GM21423 (cell line): ENCODE measurements at regions not wholly inside any gene's neighbourhood (a gene's known extent, or its start where the extent isn't known, plus 50 kb on each side); places are given as distances from the start of the nearest gene placed in this dataset.
"Not testable (repeated sequence)": the region's sequence is repeated elsewhere in the genome, so short reads cannot be mapped to it uniquely, and the experiment has no call there.

ENCODE experiments used
- ATAC-seq: cut with Tn5 transposase; IDR thresholded peaks from one replicate; pipeline ENCODE4 v1.9.1; 2021; ENCODE audit warnings: mild to moderate bottlenecking, moderate library complexity; ENCODE audit not compliant: unreplicated experiment

DNA sequence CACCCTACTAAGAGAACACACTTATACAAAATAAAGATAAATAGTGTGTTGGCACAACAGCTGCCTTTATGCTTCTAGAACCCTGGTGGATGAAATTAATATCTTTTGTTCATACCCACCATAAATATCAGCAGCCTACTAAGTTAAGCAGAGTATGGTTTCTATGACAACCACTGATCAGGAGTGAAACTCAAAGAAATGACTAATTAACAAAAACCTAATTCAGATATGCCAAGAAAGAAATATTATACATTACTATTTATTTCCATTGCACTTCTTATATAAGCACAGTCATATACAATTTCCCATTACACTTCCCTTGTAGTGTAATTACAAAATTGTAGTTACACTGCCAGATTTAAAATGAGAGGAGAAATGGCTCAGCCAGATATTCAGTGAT lies 164.1 kb upstream of the CDKN3 start:
- no peak for ATAC-seq

DNA sequence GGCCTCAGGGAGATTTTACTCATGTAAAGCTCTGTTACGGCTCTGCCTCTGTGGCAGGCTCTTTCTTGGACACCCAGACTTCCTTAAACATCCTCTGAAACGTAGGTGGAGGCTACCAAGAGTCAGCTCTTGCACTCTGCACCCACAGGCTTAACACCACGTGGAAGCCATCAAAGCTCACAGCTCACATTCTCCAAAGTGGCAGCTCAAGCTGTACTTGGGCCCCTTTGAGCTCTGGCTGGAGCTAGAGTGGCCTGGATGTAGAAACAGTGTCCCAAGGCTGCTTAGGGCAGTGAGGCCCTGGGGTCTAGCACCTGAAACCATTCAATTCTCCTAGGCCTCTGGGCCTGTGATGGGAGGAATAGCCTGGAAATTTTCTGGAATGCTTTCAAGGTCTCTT lies 155.3 kb upstream of the CDKN3 start:
- ATAC-seq = no peak

DNA sequence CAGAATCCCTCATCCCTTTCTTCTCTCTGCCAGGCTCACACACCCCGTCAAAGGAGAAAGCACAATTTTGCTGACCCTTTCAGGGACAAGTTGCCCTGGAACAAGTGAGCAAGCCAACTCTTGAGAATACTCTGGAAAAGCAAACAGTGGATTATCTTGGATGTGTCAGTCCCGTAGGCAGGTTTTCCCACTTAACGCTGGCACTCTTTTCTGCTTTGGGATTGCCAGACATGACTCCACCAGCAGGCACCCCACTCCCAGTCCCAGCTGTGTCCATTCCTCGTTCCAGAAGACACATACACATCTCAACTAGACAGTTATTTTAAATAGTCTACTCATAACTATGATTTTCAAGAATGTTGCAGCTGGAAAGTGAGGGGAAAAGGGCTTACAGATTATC lies 145.5 kb upstream of the CDKN3 start:
- ATAC-seq = no peak

DNA sequence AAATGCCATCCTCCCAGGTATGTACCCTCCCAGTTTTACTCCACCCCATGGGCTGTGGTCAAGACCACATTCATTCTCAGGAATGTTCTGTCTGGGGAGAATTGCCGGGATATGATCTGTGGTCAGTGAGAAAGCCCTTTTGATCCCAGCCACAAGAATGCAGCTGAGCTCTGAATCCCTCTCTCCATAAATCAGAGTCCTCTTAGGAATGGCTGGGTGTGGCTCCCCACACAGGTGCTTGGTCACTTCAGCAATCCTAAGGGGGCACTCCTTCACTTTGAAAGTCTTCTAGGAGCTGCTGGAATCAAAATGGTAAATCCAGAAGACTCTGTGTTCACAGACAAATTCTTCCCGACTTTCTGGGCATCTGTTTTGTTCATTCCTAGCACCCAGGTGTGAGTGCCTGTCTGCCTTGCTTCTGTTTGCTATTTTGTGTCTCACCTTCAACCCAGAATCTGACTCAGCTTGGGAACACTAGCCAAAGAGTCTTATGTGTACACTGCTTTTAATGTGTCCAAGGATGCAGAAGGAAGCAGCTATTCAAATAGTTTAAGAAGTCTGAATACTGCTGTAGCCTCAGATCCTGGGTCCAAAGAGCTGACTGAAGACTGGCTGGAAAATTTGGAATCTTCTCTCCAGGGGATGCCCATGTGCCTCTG lies 144.6 kb upstream of the CDKN3 start:
- ATAC-seq = no peak

DNA sequence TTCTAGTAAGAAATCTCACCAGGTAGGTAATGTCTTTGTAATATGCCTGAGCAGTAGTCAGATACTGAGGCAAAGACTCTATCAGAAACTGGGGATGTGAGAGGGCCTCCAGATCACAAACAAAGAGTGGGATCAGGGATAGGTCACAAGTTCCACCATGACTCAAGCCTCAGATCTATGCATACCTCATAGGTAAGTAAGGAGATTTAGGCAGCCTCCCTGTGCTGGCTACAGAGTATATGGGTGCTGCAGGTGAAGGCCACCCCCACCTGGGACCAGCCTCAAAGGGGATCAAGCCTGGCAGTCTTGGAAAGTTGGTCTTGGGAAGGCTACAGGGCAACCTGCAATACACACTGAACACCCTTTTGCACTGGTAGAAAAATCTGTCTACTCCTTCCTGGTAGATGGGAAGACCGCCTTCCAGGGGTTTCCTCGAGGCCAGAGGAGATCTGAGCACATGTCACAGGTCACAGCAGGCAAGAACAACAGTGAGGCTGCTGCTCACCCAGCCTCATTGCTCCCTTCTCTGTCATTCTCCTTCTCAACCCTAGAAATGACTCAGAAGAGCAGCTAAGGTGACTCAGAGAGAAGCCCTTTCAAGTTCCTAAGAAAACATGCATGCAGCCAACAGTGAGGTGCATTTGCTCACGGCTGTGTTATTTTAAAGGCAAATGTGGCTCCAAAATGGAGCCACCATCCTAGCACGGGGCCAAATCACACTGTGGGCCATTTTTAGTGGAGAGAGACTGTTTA lies 143.4 kb upstream of the CDKN3 start:
- no peak for ATAC-seq

DNA sequence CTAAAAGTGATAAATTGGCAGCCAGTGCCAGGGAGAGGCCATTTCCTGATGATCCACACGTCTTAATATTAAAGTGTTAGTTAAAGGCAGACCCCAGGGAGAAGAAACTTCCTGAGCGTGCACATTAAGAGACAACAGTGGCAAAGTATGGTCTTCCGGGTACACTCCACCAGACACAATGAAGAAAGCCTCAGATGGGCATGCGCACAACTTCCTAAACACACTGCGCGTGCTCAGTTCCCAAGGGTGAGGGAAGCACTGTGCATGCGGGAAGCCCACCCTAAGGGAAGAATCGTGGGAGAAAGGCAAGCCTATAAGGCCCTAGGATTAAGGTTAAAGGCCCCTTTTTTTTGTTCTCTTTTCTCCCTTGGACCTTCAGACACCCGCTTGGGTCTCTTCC lies 140.7 kb upstream of the CDKN3 start:
- no peak for ATAC-seq

DNA sequence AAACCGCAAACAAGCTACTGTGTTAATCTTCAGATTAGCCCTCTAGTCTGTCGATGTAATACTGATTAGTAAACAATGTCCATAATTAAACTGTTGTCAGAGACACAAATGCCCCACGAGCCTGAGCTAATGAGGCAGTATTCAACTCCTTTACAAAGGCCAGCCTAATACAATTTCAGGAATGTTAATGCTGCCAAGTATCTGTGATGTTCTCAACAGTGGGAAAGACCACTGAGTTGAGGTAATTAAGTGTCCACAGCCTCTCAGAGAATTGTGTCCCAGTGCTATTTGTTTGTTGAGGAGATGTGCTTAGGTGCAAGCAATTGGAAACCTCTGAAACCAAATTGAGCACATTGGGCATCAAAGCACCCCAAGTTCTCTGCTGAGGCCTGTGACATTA lies 139.4 kb upstream of the CDKN3 start:
- no peak for ATAC-seq

DNA sequence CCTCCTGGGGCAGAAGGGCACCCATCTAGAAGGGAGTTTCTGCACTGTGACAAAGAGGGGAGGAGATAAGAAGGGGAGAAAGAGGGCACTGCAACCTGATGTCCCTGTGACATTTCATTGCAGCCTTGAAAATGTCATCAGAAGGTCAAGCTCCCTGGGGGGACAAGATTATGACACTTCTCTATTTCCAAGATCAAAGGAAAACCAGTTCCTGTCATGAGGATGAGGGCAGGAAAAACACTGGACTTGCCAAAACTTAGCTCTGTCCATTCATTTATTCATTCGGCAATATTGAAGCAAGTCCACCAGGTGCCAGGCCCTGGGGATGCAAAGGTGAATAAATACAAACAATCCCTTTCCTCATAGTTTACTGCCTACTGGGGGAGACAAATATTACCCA lies 138.4 kb upstream of the CDKN3 start:
- no peak for ATAC-seq

DNA sequence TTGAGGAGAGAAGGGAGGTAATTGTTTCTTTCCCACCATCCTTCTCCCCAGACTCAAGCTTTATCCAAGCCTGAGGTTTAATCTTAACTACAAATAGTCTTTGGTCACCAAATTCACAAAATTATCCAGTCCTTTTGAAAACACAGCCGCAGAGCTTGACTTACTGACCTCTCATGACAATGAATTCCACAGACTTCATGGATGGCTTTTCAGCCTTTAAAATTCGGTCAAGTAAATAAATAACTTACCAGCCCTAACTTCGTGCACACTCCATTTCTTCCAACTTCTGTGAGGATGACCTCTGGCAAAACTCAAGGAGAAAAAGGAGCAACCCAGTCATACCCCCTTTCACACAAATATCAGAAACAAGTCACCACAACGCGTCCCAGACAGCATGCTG lies 137.0 kb upstream of the CDKN3 start:
- no peak for ATAC-seq

DNA sequence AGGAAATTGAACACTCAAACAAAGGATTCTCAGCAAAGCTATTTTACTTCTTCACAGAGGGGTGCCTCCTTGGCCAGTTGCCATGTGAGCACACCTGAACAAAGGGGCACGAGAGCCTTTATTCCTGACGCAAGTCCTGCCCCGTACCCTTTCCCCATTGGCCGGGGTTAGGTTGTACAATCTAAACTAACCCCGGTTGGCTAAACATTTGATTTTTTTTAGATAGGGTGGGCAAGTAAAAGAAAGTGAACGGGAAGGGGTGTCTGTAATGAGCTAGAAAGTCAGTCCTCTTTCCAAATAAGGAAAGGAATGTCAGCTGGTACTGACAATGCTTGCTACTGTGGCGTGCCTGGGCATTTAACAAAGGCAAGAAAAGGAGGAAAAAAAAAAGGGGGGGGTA lies 135.5 kb upstream of the CDKN3 start:
- no peak for ATAC-seq

DNA sequence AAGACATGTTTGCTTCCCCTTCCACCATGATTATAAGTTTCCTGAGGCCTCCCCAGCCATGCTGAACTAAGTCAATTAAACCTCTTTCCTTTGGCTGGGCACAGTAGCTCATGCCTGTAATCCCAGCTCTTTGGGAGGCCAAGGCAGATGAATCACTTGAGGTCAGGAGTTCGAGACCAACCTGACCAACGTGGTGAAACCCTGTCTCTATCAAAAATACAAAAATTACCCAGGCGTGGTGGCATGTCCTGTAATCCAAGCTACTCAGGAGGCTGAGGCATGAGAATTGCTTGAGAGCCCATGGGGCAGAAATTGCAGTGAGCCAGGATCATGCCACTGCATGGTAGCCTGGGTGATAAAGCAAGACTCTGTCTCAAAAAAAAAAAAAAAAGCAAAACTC lies 130.2 kb upstream of the CDKN3 start:
- ATAC-seq = not testable (repeated sequence)

DNA sequence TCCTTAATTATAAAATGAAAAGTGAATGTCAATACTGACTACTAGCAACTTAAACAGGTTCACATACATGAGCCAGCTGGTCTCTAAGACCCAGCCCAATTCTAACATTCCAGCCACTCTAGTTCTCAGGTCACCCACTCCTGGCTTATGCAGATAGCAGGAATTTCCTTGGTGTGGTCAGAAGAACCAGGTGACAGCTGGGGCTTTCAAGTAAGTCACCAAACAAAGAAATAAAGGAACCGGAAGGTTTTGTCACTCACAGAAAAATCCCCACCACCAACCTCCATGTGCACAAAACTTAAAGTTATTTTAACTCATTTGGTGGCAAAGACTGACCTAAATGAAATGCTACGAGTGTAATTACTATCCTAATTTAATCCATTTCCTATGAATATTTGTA lies 129.6 kb upstream of the CDKN3 start:
- peak; percentile 83 for ATAC-seq

DNA sequence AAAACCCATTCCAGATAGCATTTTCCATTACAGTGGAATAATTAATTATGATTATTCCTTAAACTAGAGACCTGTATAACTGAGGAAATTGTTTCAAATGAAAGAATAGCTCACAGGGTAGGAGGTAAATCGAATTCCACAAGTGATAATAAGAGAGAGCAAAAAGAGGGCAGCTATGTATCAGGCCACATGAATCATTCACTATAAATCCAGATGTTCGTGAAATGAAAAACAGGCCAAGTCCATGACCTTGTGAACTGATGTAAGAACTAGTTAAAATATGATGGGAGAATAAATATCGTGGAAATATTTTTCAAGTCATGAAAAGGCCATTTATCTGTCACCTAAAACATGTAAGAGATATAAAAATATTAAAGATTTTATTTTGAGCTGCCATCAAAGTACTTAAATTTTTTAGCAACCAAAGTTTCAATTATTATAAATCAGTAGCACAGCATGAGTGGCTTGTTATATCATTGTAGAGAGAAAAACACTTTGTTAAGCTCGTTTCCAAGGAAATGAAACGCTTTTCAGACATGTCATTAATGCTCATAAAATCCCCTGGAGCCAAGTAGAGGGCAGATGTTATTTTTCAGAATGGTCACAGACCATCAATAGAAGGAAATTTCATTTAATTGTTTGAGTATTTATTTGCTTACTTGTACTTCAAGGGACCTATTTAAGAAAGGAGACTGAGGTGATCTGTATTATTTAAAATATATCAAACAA lies 120.6 kb upstream of the CDKN3 start:
- no peak for ATAC-seq

DNA sequence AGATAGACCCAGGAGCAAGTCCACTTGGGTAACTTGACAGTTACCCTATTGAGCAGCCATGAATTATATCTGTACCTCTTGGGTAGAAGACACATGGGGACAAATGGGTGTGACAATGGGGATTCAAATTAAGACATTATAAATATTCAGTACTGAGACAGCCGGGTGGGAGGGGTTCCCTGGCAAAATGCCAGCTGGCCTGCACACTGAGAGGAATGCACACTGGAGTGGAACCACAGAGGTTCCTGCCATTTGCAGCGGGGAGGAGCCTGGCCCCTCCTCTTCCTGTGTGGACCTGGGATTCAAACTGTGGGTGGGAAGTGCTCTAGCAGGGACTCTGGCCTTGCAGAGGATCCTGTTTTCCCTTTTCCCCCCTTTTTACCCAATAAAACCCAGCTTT lies 118.7 kb upstream of the CDKN3 start:
- no peak for ATAC-seq

DNA sequence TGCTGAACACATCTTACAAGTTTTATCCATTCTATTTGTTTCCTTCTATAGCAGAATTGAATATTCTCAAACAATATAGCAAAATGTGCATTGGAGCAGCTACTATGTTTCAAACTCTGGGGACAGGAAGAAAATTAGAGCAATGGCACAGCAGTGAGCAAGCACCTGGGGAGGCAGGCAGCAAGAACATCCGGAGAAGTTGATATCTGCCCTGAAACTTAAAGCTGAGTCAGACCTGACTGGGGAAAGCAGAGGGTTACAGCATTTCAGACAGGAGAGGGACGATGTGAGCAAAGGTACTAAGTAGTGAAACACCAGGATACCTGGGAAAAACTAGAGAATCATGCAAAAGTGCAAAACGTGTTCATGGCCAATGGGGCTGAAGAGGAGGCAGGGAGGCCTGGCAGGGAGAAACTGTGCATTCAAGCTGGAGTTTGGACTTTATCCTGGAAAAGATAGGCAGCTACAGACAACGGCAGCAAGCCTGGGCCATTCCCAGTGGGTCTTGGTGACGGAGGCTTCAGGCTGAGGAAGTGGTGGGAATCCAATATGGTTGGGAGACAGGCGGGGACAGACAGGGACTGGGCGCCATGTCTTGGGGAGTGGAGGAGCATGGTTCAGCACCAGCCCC lies 118.0 kb upstream of the CDKN3 start:
- no peak for ATAC-seq

DNA sequence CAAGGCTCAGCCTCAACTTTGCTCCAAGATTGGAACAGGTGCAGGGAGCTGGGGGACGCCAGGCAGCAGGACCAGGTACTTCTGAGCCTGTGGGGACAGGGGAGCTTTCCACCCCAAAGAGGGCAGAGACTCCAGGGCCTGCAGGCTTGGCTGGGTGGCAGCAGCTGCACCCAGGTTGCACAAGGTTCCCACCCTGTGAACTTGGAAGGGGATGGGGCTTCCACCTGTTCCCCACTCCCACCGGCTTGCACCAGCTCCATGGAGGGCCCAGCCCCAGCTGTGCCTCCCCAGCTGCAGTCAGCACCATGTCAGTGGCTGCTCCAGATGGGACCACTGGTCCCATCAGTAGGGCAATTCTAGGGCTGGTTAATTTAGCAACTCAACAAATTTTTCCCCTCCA lies 114.0 kb upstream of the CDKN3 start:
- ATAC-seq = no peak

DNA sequence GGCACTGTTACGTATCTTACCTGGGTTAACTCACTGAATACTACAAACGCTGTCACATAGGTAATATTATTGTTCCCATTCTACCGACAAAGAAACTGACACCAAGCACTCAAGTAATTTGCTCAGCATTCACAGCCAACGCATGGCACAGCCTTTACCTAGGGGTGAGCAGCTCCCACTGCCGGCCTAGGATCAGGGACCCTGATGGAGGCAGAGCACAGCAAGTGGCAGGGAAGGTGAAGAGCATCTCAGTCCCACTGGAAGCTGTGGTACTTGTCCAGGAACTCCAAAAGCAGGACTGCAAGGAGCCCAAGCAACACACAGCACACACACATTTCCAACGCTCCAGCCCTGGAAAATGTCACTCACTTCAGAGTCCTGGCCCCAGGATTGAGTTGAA lies 111.8 kb upstream of the CDKN3 start:
- ATAC-seq = no peak

DNA sequence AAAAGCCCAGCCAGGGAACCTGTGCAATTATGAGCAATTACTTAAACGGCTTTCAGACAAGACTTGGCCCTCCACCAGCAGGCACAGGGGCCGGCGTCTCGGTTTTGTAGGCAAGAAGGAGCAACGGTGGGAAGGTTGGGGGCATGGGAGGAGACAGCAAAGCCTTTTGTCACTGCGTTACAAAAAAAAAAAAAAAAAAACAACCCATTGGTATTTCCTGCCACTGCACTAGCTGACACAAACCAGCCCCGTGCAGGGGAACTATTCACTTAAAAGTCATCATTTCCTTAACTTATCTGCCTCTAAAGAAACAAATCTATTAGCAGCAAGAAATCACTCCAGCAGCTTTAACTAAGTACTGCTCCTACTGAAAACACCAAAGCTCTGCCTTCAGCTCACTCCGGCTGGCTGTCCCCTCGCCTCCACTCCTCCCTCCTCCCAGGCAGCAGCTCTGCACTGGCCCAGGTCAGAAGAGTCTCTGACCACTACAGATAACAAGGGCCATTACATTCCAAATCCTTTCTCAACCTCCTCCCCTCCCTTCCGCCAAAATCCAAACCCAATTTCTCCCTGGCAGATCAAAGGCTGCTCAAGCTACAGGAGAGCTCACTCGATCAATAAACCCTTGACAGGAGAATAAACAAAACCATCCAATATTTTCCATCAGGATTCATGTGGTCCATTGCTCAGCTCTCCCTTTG lies 105.2 kb upstream of the CDKN3 start:
- no peak for ATAC-seq

DNA sequence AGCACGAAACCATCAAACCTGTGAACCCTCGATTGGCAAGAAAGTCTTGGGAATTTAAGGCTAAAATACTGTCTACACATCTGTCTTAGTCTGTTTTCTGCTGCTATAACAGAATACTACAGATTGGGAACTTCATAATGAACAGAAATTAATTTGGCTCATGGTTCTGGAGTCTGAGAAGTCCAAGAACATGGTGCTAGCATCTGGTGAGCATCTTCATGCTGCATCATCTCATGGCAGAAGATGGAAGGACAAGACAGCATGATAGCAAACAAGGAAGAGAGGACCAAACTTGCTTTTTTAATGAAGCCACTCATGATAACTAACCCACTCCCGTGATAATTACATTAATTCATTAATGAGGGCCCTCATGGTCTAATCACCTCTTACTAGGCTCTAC lies 102.0 kb upstream of the CDKN3 start:
- no peak for ATAC-seq

DNA sequence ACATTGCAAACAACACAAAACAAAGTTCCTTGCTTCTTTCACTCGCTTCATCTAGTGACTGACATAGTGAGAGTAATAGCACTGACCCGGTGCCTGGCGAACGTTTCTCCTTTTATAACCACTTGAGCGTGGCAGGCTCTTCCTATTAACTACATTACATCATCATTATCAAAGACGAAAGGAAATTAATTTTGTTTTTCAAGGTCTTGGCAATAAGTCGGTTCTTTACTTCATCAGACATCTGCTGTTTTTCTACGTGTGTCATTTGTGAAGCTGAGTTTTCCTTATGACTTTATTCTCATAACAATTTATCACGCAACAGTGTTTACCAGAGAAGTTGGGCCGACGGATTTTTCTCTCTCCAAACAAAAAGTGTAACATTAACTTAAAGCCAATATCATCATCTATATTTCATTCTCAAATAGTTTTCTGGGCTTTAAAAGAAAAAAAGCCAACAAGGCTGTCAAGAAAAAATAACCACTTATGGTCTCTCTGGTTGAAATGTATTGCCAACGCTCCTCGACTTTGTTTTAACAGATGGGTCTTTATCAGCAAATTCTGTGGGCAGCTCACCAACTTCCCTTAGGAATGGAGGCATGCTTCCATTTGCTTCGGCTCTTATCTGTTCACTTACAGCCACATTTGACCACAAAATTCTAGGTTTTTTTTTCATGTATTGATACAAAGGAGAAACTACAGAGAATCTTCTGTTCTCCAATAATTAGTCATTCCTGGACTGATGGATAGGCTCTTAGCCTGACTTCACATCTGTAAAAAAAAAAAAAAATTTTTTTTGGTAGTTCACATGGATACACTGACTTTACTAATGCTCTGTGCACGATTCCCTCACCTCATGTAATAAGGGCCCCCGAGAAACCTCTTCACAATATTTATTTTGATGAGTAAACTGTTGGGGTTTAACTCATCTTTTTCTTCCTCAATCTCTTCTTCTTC lies 97.1 kb upstream of the CDKN3 start:
- no peak for ATAC-seq
